Osteocyte (in vitro differentiated cells): ENCODE measurements at regions not wholly inside any gene's neighbourhood (a gene's known extent, or its start where the extent isn't known, plus 50 kb on each side); places are given as distances from the start of the nearest gene placed in this dataset.

Experiments
- DNase-seq: peaks from one replicate; pipeline ENCODE4 v3.0.0; 2021; ENCODE audit warnings: mixed read lengths; ENCODE audit not compliant: unreplicated experiment; ENCODE audit errors: extremely low spot score
- H3K27ac Mint-ChIP-seq: one replicate; pipeline ENCODE4 v1.8.0; 2021; ENCODE audit warnings: mild to moderate bottlenecking, mixed read lengths; ENCODE audit not compliant: unreplicated experiment
- H3K27me3 Mint-ChIP-seq: one replicate; pipeline ENCODE4 v1.8.0; 2021; ENCODE audit warnings: mixed read lengths; ENCODE audit not compliant: unreplicated experiment
- H3K36me3 Mint-ChIP-seq: one replicate; pipeline ENCODE4 v1.8.0; 2021; ENCODE audit warnings: mixed read lengths; ENCODE audit not compliant: unreplicated experiment
- H3K4me1 Mint-ChIP-seq: one replicate; pipeline ENCODE4 v1.8.0; 2021; ENCODE audit warnings: mixed read lengths; ENCODE audit not compliant: unreplicated experiment
- H3K4me3 Mint-ChIP-seq: one replicate; pipeline ENCODE4 v1.8.0; 2021; ENCODE audit warnings: mild to moderate bottlenecking, moderate library complexity, mixed read lengths; ENCODE audit not compliant: unreplicated experiment
- H3K9me3 Mint-ChIP-seq: one replicate; pipeline ENCODE4 v1.8.0; 2021; ENCODE audit warnings: mixed read lengths; ENCODE audit not compliant: unreplicated experiment
- CTCF ChIP-seq: fragments of 200-600 bp; sonication (generic); IDR thresholded peaks from 2 replicates; pipeline ENCODE4 v1.5.0; 2021; ENCODE audit warnings: antibody characterized with exemption, mild to moderate bottlenecking, moderate library complexity

GRCh38 chr10:88091490-88092061, 228.2 kb downstream of the PTEN start:
- no peak for DNase-seq
- TF ChIP-seq CTCF: no peak
- H3K36me3 Mint-ChIP-seq: no peaks in the 10 kb centered on the region
- peaks cover 5% of the 10 kb centered on the region for H3K27me3 Mint-ChIP-seq
- H3K4me3 Mint-ChIP-seq: no peak overlapping the region
- no peaks in the 10 kb centered on the region for H3K9me3 Mint-ChIP-seq
- no peaks in the 10 kb centered on the region for H3K4me1 Mint-ChIP-seq
- H3K27ac Mint-ChIP-seq: no peak overlapping the region

GRCh38 chr10:88092265-88092664, 228.8 kb downstream of the PTEN start:
- Mint-ChIP-seq H3K27me3 (peaks cover 5% of the 10 kb centered on the region), H3K9me3 (no peaks in the 10 kb centered on the region), H3K36me3 (no peaks in the 10 kb centered on the region), H3K4me1 (no peaks in the 10 kb centered on the region), H3K4me3 (no peak overlapping the region), H3K27ac (no peak overlapping the region)
- no peak for TF ChIP-seq CTCF
- DNase-seq: no peak

GRCh38 chr10:88092973-88093372, 229.5 kb downstream of the PTEN start:
- no peak for TF ChIP-seq CTCF
- Mint-ChIP-seq H3K4me3 (no peak overlapping the region), H3K27ac (no peak overlapping the region), H3K27me3 (peaks cover 5% of the 10 kb centered on the region), H3K4me1 (no peaks in the 10 kb centered on the region), H3K9me3 (no peaks in the 10 kb centered on the region), H3K36me3 (no peaks in the 10 kb centered on the region)
- no peak for DNase-seq

- no peaks in the 10 kb centered on the region for H3K4me1 Mint-ChIP-seq
- H3K27ac Mint-ChIP-seq: no peak overlapping the region
- H3K9me3 Mint-ChIP-seq: no peaks in the 10 kb centered on the region
- no peaks in the 10 kb centered on the region for H3K36me3 Mint-ChIP-seq
- H3K27me3 Mint-ChIP-seq: peaks cover 4% of the 10 kb centered on the region
- no peak overlapping the region for H3K4me3 Mint-ChIP-seq
- no peak for DNase-seq
- no peak for TF ChIP-seq CTCF
These were observed 231.4 kb downstream of the PTEN start for GRCh38 chr10:88094795-88095194.

- no peaks in the 10 kb centered on the region for H3K36me3 Mint-ChIP-seq
- H3K4me3 Mint-ChIP-seq: no peak overlapping the region
- TF ChIP-seq CTCF: no peak
- H3K9me3 Mint-ChIP-seq: no peaks in the 10 kb centered on the region
- no peak overlapping the region for H3K27ac Mint-ChIP-seq
- H3K27me3 Mint-ChIP-seq: no peaks in the 10 kb centered on the region
- H3K4me1 Mint-ChIP-seq: no peaks in the 10 kb centered on the region
- no peak for DNase-seq
These were observed 231.8 kb downstream of the PTEN start for GRCh38 chr10:88095223-88095721.
